MM.1S (cell line): ENCODE measurements at regions not wholly inside any gene's neighbourhood (a gene's known extent, or its start where the extent isn't known, plus 50 kb on each side); places are given as distances from the start of the nearest gene placed in this dataset.

ENCODE experiments used
- DNase-seq: peaks from one replicate; pipeline ENCODE4 v3.0.0-alpha.2; 2015
- H2AFZ ChIP-seq: fragments of 300-600 bp; sonication (generic); 2 replicates; pipeline ENCODE4 v1.6.0; 2016; ENCODE audit warnings: antibody characterized with exemption, low read length
- H3F3A ChIP-seq: fragments of 300-600 bp; sonication (generic); 2 replicates; pipeline ENCODE4 v1.6.1; 2016; ENCODE audit warnings: mild to moderate bottlenecking, antibody characterized with exemption, low read length, moderate library complexity, mixed read lengths; ENCODE audit not compliant: insufficient read depth
- H3K27ac ChIP-seq: fragments of 300-600 bp; sonication (generic); 2 replicates; pipeline ENCODE4 v1.5.1; 2016; ENCODE audit warnings: mild to moderate bottlenecking, low read length
- H3K27me3 ChIP-seq: fragments of 300-600 bp; sonication (generic); replicated peaks from 2 replicates; pipeline ENCODE4 v1.6.0; 2016; ENCODE audit warnings: low read length; ENCODE audit not compliant: insufficient read depth
- H3K36me3 ChIP-seq: fragments of 300-600 bp; sonication (generic); replicated peaks from 2 replicates; pipeline ENCODE4 v1.6.1; 2016; ENCODE audit warnings: mild to moderate bottlenecking, low read length, mixed read lengths; ENCODE audit not compliant: insufficient read depth
- H3K4me1 ChIP-seq: fragments of 300-600 bp; sonication (generic); 2 replicates; pipeline ENCODE4 v1.6.1; 2016; ENCODE audit warnings: low read length, mixed read lengths
- H3K4me2 ChIP-seq: fragments of 300-600 bp; sonication (generic); 2 replicates; pipeline ENCODE4 v1.6.0; 2016; ENCODE audit warnings: low read depth, low read length
- H3K4me3 ChIP-seq: fragments of 300-600 bp; sonication (generic); 2 replicates; pipeline ENCODE4 v1.5.1; 2016; ENCODE audit warnings: low read length, mixed read lengths
- H3K79me2 ChIP-seq: fragments of 300-600 bp; sonication (generic); 2 replicates; pipeline ENCODE4 v1.6.1; 2016; ENCODE audit warnings: mixed run types, low read length, mixed read lengths
- H3K9ac ChIP-seq: fragments of 300-600 bp; sonication (generic); 2 replicates; pipeline ENCODE4 v1.6.1; 2016; ENCODE audit warnings: low read length, mixed read lengths
- H3K9me2 ChIP-seq: fragments of 300-600 bp; sonication (generic); replicated peaks from 2 replicates; pipeline ENCODE4 v1.6.1; 2016; ENCODE audit warnings: mild to moderate bottlenecking, low read length, mixed read lengths; ENCODE audit not compliant: insufficient read depth
- H3K9me3 ChIP-seq: fragments of 300-600 bp; sonication (generic); replicated peaks from 2 replicates; pipeline ENCODE4 v1.6.1; 2016; ENCODE audit warnings: mild to moderate bottlenecking, low read length, mixed read lengths; ENCODE audit not compliant: insufficient read depth
- H4K20me1 ChIP-seq: fragments of 300-600 bp; sonication (generic); 2 replicates; pipeline ENCODE4 v1.6.1; 2016; ENCODE audit warnings: mild to moderate bottlenecking, low read length, moderate library complexity, mixed read lengths; ENCODE audit not compliant: insufficient read depth
- CTCF ChIP-seq: fragments of 300-600 bp; sonication (generic); IDR thresholded peaks from 2 replicates; pipeline ENCODE4 v1.5.1; 2016; ENCODE audit warnings: antibody characterized with exemption, low read length, mixed read lengths
- EZH2 ChIP-seq: fragments of 300-600 bp; sonication (generic); optimal IDR thresholded peaks from 2 replicates; pipeline ENCODE3; 2017; ENCODE audit warnings: low read depth, mild to moderate bottlenecking, antibody characterized with exemption, low read length, mixed read lengths
- EZH2phosphoT487 ChIP-seq: fragments of 300-600 bp; sonication (generic); IDR thresholded peaks from 2 replicates; pipeline ENCODE4 v1.6.1; 2018; ENCODE audit warnings: antibody characterized with exemption, low read length

DNA sequence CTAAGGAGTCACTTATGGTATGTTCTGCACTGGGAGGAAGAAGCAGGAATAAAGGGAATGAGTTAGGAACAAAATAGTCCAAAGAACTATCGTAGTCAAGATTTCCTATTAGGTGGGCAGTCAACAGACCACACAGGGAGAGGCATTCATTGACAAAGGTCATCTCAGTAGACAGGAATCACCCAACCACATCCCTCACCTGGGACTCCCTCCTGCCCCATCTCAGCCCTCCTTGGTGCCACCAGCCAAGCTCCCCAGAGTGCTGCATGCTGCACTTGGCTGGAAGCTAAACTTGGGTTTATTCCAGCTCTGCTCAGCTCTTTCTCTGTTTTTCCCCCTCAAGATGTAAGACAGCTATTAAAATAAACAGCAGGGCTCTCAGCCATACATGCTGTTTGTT, 72.3 kb upstream of the CTNNB1 start:
- no peak overlapping the region for H2AFZ ChIP-seq

DNA sequence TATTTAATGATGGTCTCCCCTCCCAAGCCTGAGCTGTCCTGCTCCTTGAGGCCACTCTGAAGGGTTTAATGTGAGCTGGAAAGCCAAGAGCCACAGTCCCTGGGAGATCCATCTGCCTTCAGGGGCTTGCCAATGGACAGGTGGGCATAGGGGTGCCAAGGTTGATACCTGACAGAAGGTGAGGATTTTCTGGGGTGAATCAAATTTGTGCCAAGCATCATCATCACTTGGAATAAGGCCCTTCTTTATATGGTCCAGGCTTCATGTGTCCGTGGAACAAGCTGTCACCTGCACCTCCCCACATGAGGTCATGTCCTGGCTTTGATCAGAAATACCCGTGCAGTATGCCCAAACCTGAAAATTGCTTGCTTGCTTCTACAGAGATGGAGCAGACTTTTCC, 71.9 kb upstream of the CTNNB1 start:
- Histone ChIP-seq H3K9me3 (no peaks in the 10 kb centered on the region), H3K9me2 (no peaks in the 10 kb centered on the region), H3K36me3 (no peaks in the 10 kb centered on the region), H2AFZ (no peak overlapping the region), H3K4me2 (no peak overlapping the region), H3F3A (no peaks in the 10 kb centered on the region), H3K27ac (no peak overlapping the region), H4K20me1 (no peaks in the 10 kb centered on the region), H3K27me3 (no peaks in the 10 kb centered on the region), H3K9ac (no peak overlapping the region), H3K79me2 (no peaks in the 10 kb centered on the region), H3K4me3 (no peak overlapping the region), H3K4me1 (no peaks in the 10 kb centered on the region)
- TF ChIP-seq CTCF: no peak
- no peak for DNase-seq

More for the DNA sequence above, 72.3 kb upstream of the CTNNB1 start:
- TF ChIP-seq CTCF: no peak
- TF ChIP-seq EZH2: no peak
- no peak for TF ChIP-seq EZH2phosphoT487
- H3K27me3 ChIP-seq: no peaks in the 10 kb centered on the region
- H3K27ac ChIP-seq: no peak overlapping the region
- H3K4me3 ChIP-seq: no peak overlapping the region
- H3K36me3 ChIP-seq: no peaks in the 10 kb centered on the region
- H3F3A ChIP-seq: no peaks in the 10 kb centered on the region
- no peaks in the 10 kb centered on the region for H3K9me3 ChIP-seq
- no peaks in the 10 kb centered on the region for H4K20me1 ChIP-seq
- no peaks in the 10 kb centered on the region for H3K4me1 ChIP-seq
- no peak for DNase-seq
- H3K9ac ChIP-seq: no peak overlapping the region
- H3K4me2 ChIP-seq: no peak overlapping the region
- no peaks in the 10 kb centered on the region for H3K79me2 ChIP-seq
- H3K9me2 ChIP-seq: no peaks in the 10 kb centered on the region

GRCh38 chr3:41129731-41130130, 69.6 kb upstream of the CTNNB1 start:
- Histone ChIP-seq H3K27me3 (no peaks in the 10 kb centered on the region), H3K9me3 (no peaks in the 10 kb centered on the region), H3K9me2 (no peaks in the 10 kb centered on the region), H3K36me3 (no peaks in the 10 kb centered on the region), H3F3A (no peaks in the 10 kb centered on the region), H3K9ac (no peak overlapping the region), H3K27ac (no peak overlapping the region), H4K20me1 (no peaks in the 10 kb centered on the region), H3K79me2 (no peaks in the 10 kb centered on the region), H2AFZ (no peak overlapping the region), H3K4me1 (no peaks in the 10 kb centered on the region), H3K4me3 (no peak overlapping the region), H3K4me2 (no peak overlapping the region)
- no peak for DNase-seq
- TF ChIP-seq EZH2phosphoT487 (no peak), CTCF (no peak), EZH2 (no peak)

DNA sequence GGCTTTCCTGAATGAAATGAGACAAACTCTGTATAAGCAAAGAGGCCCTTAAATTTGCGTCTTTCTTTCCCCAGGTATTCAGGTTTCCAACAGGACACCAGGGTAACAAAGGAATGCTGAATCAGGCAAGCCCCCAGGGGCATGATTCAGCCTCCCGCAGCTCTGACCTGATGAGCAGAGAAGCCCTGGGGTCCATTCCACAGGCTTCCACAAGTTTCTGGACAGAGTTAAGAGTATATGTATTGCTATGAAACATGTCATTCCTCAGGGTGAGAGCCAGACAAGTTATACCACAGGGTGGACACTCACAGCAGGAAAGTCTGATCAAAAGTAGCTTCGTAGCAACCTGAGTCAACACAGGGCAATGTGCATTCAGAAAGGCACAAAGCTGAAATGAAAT, 68.1 kb upstream of the CTNNB1 start:
- no peaks in the 10 kb centered on the region for H4K20me1 ChIP-seq
- no peaks in the 10 kb centered on the region for H3K27me3 ChIP-seq
- no peak overlapping the region for H3K4me2 ChIP-seq
- H3K9me2 ChIP-seq: no peaks in the 10 kb centered on the region
- H3K4me1 ChIP-seq: no peaks in the 10 kb centered on the region
- no peaks in the 10 kb centered on the region for H3K36me3 ChIP-seq
- H3K9ac ChIP-seq: no peak overlapping the region
- no peak overlapping the region for H3K27ac ChIP-seq
- no peak for TF ChIP-seq EZH2
- TF ChIP-seq EZH2phosphoT487: no peak
- TF ChIP-seq CTCF: no peak
- H3F3A ChIP-seq: no peaks in the 10 kb centered on the region
- no peaks in the 10 kb centered on the region for H3K9me3 ChIP-seq
- no peaks in the 10 kb centered on the region for H3K79me2 ChIP-seq
- H3K4me3 ChIP-seq: no peak overlapping the region
- DNase-seq: no peak
- no peak overlapping the region for H2AFZ ChIP-seq
